ENCODE measurements at regions not wholly inside any gene's neighbourhood (a gene's known extent, or its start where the extent isn't known, plus 50 kb on each side); places are given as distances from the start of the nearest gene placed in this dataset.

- H3K36me3 ChIP-seq (ENCODE audit: control insufficient read depth, insufficient read depth, low read length): no peaks in the 10 kb centered on the region
- POLR2A ChIA-PET (ENCODE audit: unreplicated experiment): no interaction called here
Observed at GRCh38 chr14:27536748-27537147, 938.9 kb upstream of the NOVA1 start.

More at GRCh38 chr14:27536748-27537147, 938.9 kb upstream of the NOVA1 start:
- H3K4ac ChIP-seq (ENCODE audit: low read depth, low read length): no peak overlapping the region
- H3K27me3 ChIP-seq (ENCODE audit: control insufficient read depth, insufficient read depth, low read length): no peaks in the 10 kb centered on the region
- no peak overlapping the region for H2AK9ac ChIP-seq (replicated peaks; ENCODE audit: low read depth, low read length, poor library complexity)
- dilution Hi-C loops (cut with HindIII; ENCODE audit: low sequenced_read_pairs, unreplicated experiment) (no loop called here), intact Hi-C loops (cut with micrococcal nuclease) (no loop called here), in situ Hi-C loops (cut with MboI; ENCODE audit: low sequenced_read_pairs) (no loop called here)
- H3K27ac ChIP-seq (ENCODE audit: insufficient read depth, low read length): no peak overlapping the region
- H3K56ac ChIP-seq (ENCODE audit: extremely low read depth, insufficient read depth, low read length): no peak overlapping the region
- peaks cover 4% of the 10 kb centered on the region; the same call in 1 of the 2 replicates for H3K9me3 ChIP-seq (ENCODE audit: control insufficient read depth, insufficient read depth, low read length)
- no peak overlapping the region for H2BK5ac ChIP-seq (ENCODE audit: low read depth, low read length, poor library complexity, severe bottlenecking)
- BruUV-seq (replicated peaks): no TSS peak
- WGBS, 2 experiments (ENCODE audit: extremely low coverage in 2 of 2, insufficient read length in 1 of 2): no CpG with 5 or more reads among the region's 3 CpGs
- no peaks in the 10 kb centered on the region for H3K9me1 ChIP-seq (ENCODE audit: insufficient read depth, low read length)
- no peak overlapping the region for H4K91ac ChIP-seq (ENCODE audit: insufficient read depth, low read depth, low read length)
- H3K4me1 ChIP-seq (ENCODE audit: control insufficient read depth, insufficient read depth, low read length): no peaks in the 10 kb centered on the region
- no peak for TF ChIP-seq ELK1 (IDR thresholded peaks at IDR 0.05; ENCODE audit: borderline replicate concordance, low read depth, low read length)
- no peak for TF ChIP-seq NFE2L2 (IDR thresholded peaks at IDR 0.05; ENCODE audit: low read depth, low read length)
- TF ChIP-seq POLR2A (IDR thresholded peaks at IDR 0.05; ENCODE audit: low read depth, low read length): no peak
- TF ChIP-seq MXI1 (IDR thresholded peaks at IDR 0.05; ENCODE audit: borderline replicate concordance, low read depth, low read length): no peak
- no peak for DNase-seq
- no peak overlapping the region for H3K14ac ChIP-seq (replicated peaks; ENCODE audit: low read depth, low read length)
- no peak overlapping the region for H2BK20ac ChIP-seq (ENCODE audit: low read depth, low read length)
- no peak overlapping the region for H3K9ac ChIP-seq (ENCODE audit: low read depth, low read length)
- no peak overlapping the region for H2AFZ ChIP-seq (replicated peaks; ENCODE audit: low read length, poor library complexity)
- H2AK5ac ChIP-seq (ENCODE audit: low read depth, low read length): no peak overlapping the region
- H3K4me3 ChIP-seq (ENCODE audit: insufficient read depth, low read depth, low read length): no peak overlapping the region
- CTCF ChIA-PET: no interaction called here
- H4K20me1 ChIP-seq (ENCODE audit: insufficient read depth, low read length): no peaks in the 10 kb centered on the region
- H3K79me1 ChIP-seq (ENCODE audit: low read depth in 1 of 2, low read length in 2 of 2): no peaks in the 10 kb centered on the region
- H4K5ac ChIP-seq (ENCODE audit: low read depth, low read length): no peak overlapping the region
- no peak overlapping the region for H2BK15ac ChIP-seq (ENCODE audit: low read depth, low read length)
- no peak overlapping the region for H4K8ac ChIP-seq (ENCODE audit: low read depth in 2 of 2, low read length in 2 of 2)
- no peak overlapping the region for H2BK120ac ChIP-seq (ENCODE audit: low read depth, low read length)
- H3K23ac ChIP-seq (ENCODE audit: low read depth, low read length): no peak overlapping the region
- H3K4me2 ChIP-seq (ENCODE audit: low read depth, low read length): no peak overlapping the region
- no peak overlapping the region for H3K18ac ChIP-seq (ENCODE audit: low read depth, low read length)
- no peak for ATAC-seq (ENCODE audit: low read depth)

Data from IMR-90 (cell line).